ENCODE measurements at regions not wholly inside any gene's neighbourhood (a gene's known extent, or its start where the extent isn't known, plus 50 kb on each side); places are given as distances from the start of the nearest gene placed in this dataset.
A peak's percentile ranks its signal among the peaks of the same experiment; 100 is the strongest.

DNA sequence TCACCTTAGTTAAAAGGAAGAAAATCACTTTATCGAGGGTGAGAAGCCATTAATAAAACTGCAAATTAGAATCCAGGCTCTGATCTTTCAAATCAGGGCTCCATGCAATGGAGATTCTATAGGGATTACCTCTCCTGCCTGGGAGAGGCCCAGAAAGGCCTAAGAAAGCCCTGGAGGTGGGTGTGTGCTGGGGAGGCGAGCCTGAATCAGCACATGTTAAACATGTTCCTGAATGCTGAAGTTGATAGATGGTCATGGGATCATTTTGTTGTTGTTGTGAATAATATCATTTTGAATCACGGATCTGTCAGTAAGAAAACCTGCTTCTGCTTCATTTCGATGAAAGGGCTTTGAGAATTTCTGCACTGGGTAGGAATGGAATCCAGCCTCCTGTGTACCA, 254.3 kb downstream of the ACKR3 start:
- H3K4me1 ChIP-seq (ENCODE audit: control insufficient read depth in 3 of 3, insufficient read depth in 2 of 3, low read depth in 1 of 3, low read length in 2 of 3): peaks cover 8 to 37% (median 13%) of the 10 kb centered on the region in 3 donors
- FAIRE-seq: no peak

DNA sequence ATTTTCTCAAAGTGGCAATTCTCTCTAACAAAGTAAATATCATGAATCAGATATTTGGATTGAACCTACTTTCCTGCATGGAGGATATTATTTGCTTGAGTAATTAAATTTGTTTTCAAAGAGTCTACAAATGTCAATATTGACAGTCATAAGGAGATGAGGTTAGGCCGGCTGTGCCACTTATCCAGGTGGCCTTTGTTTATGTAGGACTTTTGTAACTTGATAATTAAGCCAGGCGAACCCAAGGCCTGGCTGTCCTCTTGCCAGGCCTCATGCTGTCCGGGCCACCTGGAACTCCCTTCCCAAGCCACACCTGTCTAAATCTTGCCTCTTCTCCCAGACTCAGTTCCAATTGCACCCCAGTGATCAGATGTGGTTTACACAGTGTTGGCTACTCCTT, 255.2 kb downstream of the ACKR3 start:
- WGBS, 3 donors: 20 to 66% (median 39%) methylated on average over 3 of the region's 3 CpGs
- peaks cover 8 to 41% (median 13%) of the 10 kb centered on the region in 3 donors for H3K4me1 ChIP-seq (ENCODE audit: control insufficient read depth in 3 of 3, insufficient read depth in 2 of 3, low read depth in 1 of 3, low read length in 2 of 3)

More for the DNA sequence above, 254.3 kb downstream of the ACKR3 start:
- H3K27me3 ChIP-seq (ENCODE audit: control insufficient read depth in 3 of 3, insufficient read depth in 3 of 3, low read length in 3 of 3): no peaks in the 10 kb centered on the region
- no peak overlapping the region for H3K4me3 ChIP-seq (ENCODE audit: low read depth in 1 of 3, low read length in 3 of 3)
- DNase-seq: peak in 1 of 2 donors; percentile 47
- no peaks in the 10 kb centered on the region for H3K36me3 ChIP-seq (ENCODE audit: control insufficient read depth in 3 of 3, insufficient read depth in 2 of 3, low read depth in 1 of 3, low read length in 3 of 3)
- peaks cover 0 to 15% of the 10 kb centered on the region in 2 donors for H3K9me3 ChIP-seq (ENCODE audit: control insufficient read depth in 2 of 2, insufficient read depth in 1 of 2, low read depth in 1 of 2, low read length in 1 of 2)
- WGBS, 3 donors: 45 to 69% (median 61%) methylated on average over 4 of the region's 4 CpGs
- H3K27ac ChIP-seq (ENCODE audit: low read depth in 1 of 3, low read length in 2 of 3): peak overlapping the region in 1 of 3 donors; percentile 76

DNA sequence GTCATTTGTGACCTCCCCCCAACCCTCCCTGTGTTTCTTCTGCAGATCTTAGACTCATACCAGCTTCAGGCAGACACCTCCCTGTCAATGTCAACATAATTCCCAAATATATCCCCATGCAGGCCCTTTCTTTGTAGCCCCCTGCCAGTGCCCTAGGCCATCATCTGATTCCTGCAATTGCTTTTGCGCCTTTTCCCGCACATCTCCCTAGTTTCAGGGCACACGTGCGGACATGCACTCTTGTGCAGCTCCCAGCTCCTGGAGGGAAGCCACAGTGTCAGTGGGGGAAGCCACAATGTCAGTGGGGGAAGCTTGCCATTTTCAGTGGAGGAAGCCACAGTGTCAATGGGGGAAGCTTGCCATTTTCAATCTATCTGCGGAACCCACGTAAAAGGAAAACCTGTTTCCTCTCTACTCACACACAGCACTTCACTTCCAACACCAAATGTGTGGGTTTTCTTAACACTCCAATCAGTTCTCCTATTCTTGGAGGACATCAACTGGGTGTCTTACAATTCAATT, 256.4 kb downstream of the ACKR3 start:
- Histone ChIP-seq H3K36me3 (ENCODE audit: control insufficient read depth in 3 of 3, insufficient read depth in 2 of 3, low read depth in 1 of 3, low read length in 3 of 3) (no peaks in the 10 kb centered on the region), H3K4me3 (ENCODE audit: low read depth in 1 of 3, low read length in 3 of 3) (no peak overlapping the region), H3K4me1 (ENCODE audit: control insufficient read depth in 3 of 3, insufficient read depth in 2 of 3, low read depth in 1 of 3, low read length in 2 of 3) (peaks cover 8 to 41% (median 13%) of the 10 kb centered on the region in 3 donors), H3K9me3 (ENCODE audit: control insufficient read depth in 2 of 2, insufficient read depth in 1 of 2, low read depth in 1 of 2, low read length in 1 of 2) (peaks cover 0 to 15% of the 10 kb centered on the region in 2 donors), H3K27ac (ENCODE audit: low read depth in 1 of 3, low read length in 2 of 3) (no peak overlapping the region), H3K27me3 (ENCODE audit: control insufficient read depth in 3 of 3, insufficient read depth in 3 of 3, low read length in 3 of 3) (no peaks in the 10 kb centered on the region)
- FAIRE-seq (no peak), DNase-seq (no peak)
- WGBS, 3 donors: 76 to 91% (median 80%) methylated on average over 6 of the region's 6 CpGs

More for the DNA sequence above, 255.2 kb downstream of the ACKR3 start:
- Histone ChIP-seq H3K27ac (ENCODE audit: low read depth in 1 of 3, low read length in 2 of 3) (peak overlapping the region in 1 of 3 donors; percentile 8), H3K27me3 (ENCODE audit: control insufficient read depth in 3 of 3, insufficient read depth in 3 of 3, low read length in 3 of 3) (no peaks in the 10 kb centered on the region), H3K9me3 (ENCODE audit: control insufficient read depth in 2 of 2, insufficient read depth in 1 of 2, low read depth in 1 of 2, low read length in 1 of 2) (peaks cover 0 to 15% of the 10 kb centered on the region in 2 donors), H3K4me3 (ENCODE audit: low read depth in 1 of 3, low read length in 3 of 3) (no peak overlapping the region), H3K36me3 (ENCODE audit: control insufficient read depth in 3 of 3, insufficient read depth in 2 of 3, low read depth in 1 of 3, low read length in 3 of 3) (no peaks in the 10 kb centered on the region)
- FAIRE-seq (no peak), DNase-seq (peak; percentile 44 to 62)

DNA sequence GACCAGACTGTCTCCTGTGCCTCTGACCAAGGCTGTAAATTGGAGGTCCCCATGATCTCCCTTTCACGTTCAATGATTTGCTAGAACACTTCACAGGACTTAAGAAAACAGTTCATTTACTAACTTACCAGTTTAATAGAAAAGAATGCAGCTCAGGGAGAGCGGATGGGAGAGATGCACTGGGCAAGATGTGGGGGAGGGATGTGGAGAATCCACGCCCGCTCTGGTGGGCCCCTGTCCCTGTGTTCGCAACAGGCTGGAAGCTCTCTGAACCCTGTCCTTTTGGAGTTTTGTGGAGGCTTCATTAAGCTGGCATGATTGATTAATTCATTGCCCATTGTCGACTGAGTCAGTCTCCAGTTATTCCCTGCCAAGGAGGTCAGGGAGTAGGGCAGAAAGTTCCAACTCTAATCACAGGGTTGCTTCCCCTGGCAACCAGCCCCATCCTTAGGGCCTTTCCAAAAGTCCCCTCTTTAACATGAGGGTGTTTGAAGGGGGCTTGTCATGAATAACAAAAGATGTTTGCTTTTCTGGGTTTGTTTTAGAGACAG, 257.1 kb downstream of the ACKR3 start:
- no peak overlapping the region for H3K4me3 ChIP-seq (ENCODE audit: low read depth in 1 of 3, low read length in 3 of 3)
- no peak overlapping the region for H3K27ac ChIP-seq (ENCODE audit: low read depth in 1 of 3, low read length in 2 of 3)
- FAIRE-seq: no peak
- peak in 1 of 2 donors; percentile 60 for DNase-seq
- H3K4me1 ChIP-seq (ENCODE audit: control insufficient read depth in 3 of 3, insufficient read depth in 2 of 3, low read depth in 1 of 3, low read length in 2 of 3): peaks cover 8 to 41% (median 13%) of the 10 kb centered on the region in 3 donors
- no peaks in the 10 kb centered on the region for H3K27me3 ChIP-seq (ENCODE audit: control insufficient read depth in 3 of 3, insufficient read depth in 3 of 3, low read length in 3 of 3)
- peaks cover 0 to 9% of the 10 kb centered on the region in 2 donors for H3K9me3 ChIP-seq (ENCODE audit: control insufficient read depth in 2 of 2, insufficient read depth in 1 of 2, low read depth in 1 of 2, low read length in 1 of 2)
- 53 to 71% (median 58%) methylated on average over 6 of the region's 6 CpGs for WGBS, 3 donors
- H3K36me3 ChIP-seq (ENCODE audit: control insufficient read depth in 3 of 3, insufficient read depth in 2 of 3, low read depth in 1 of 3, low read length in 3 of 3): no peaks in the 10 kb centered on the region

DNA sequence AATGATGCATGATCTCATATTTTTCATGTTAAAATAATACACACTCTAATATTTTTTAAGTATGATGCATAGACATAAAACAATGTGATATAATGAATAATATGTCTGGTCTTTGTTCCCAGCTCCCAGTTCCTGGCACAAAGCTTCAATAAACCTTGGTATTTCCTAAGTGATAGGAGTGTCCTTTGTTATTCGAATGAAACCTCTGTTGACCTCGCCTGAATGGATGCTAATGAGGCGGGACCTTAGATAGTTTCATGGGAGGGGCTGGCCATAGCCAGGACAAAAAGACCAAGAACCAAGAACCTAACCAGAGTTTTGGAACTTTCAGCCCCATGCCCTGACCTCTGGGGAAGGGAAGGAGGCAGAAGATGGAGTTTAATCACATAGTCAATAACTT, 257.7 kb upstream of the COPS8 start:
- Histone ChIP-seq H3K9me3 (ENCODE audit: control insufficient read depth in 2 of 2, insufficient read depth in 1 of 2, low read depth in 1 of 2, low read length in 1 of 2) (no peaks in the 10 kb centered on the region), H3K27ac (ENCODE audit: low read depth in 1 of 3, low read length in 2 of 3) (peak overlapping the region; percentile 20 to 71 (median 38)), H3K4me3 (ENCODE audit: low read depth in 1 of 3, low read length in 3 of 3) (no peak overlapping the region), H3K36me3 (ENCODE audit: control insufficient read depth in 3 of 3, insufficient read depth in 2 of 3, low read depth in 1 of 3, low read length in 3 of 3) (no peaks in the 10 kb centered on the region), H3K4me1 (ENCODE audit: control insufficient read depth in 3 of 3, insufficient read depth in 2 of 3, low read depth in 1 of 3, low read length in 2 of 3) (peaks cover 8 to 38% (median 13%) of the 10 kb centered on the region in 3 donors), H3K27me3 (ENCODE audit: control insufficient read depth in 3 of 3, insufficient read depth in 3 of 3, low read length in 3 of 3) (no peaks in the 10 kb centered on the region)
- 10 to 53% (median 47%) methylated on average over 3 of the region's 3 CpGs for WGBS, 3 donors
- DNase-seq: peak; percentile 46 to 62
- FAIRE-seq: peak; percentile 62

DNA sequence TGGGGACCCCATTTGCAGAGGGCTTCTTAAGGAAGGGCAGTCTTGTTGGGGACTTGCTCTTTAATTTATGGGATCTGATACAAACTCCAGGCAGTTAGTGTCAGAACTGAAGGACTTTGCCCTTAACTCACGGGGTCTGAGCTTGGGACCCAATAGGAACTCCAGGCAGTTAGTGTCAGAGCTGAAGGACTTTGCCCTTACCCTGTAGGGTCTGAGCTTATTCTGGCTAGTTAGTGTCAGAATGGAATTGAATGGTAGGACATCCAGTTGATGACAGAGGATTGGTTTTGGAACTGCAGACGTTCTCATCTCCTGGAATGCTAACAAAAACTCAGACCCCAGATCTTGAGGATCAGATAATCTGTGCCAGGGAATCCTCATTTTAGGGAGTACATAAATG, 256.9 kb upstream of the COPS8 start:
- Histone ChIP-seq H3K27ac (ENCODE audit: low read depth in 1 of 3, low read length in 2 of 3) (peak overlapping the region in 1 of 3 donors; percentile 71), H3K36me3 (ENCODE audit: control insufficient read depth in 3 of 3, insufficient read depth in 2 of 3, low read depth in 1 of 3, low read length in 3 of 3) (no peaks in the 10 kb centered on the region), H3K9me3 (ENCODE audit: control insufficient read depth in 2 of 2, insufficient read depth in 1 of 2, low read depth in 1 of 2, low read length in 1 of 2) (no peaks in the 10 kb centered on the region), H3K4me1 (ENCODE audit: control insufficient read depth in 3 of 3, insufficient read depth in 2 of 3, low read depth in 1 of 3, low read length in 2 of 3) (peaks cover 8 to 30% (median 10%) of the 10 kb centered on the region in 3 donors), H3K27me3 (ENCODE audit: control insufficient read depth in 3 of 3, insufficient read depth in 3 of 3, low read length in 3 of 3) (no peaks in the 10 kb centered on the region), H3K4me3 (ENCODE audit: low read depth in 1 of 3, low read length in 3 of 3) (no peak overlapping the region)
- DNase-seq: peak; percentile 61 to 93
- FAIRE-seq: no peak
- WGBS, 3 donors: 6 to 57% (median 20%) methylated on average over 2 of the region's 2 CpGs

DNA sequence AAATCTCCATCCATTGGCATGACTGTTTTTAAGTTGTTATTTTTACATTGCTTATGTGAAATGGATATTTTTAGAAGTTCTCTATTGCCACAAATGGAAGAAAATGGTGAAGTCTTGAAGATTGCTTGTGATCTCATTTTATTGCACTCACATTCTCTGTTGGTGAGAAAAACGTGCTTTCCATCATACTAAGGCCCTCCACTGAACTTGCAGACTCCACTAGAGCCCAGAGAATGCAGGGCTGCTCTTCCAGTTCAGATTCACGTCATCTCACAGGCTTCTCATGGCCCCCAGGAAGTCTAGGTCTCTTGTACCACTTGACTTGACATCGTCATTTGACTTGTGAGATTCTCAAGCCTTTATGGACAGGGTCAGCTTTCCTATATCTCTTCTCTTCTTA, 254.8 kb upstream of the COPS8 start:
- Histone ChIP-seq H3K27me3 (ENCODE audit: control insufficient read depth in 3 of 3, insufficient read depth in 3 of 3, low read length in 3 of 3) (no peaks in the 10 kb centered on the region), H3K9me3 (ENCODE audit: control insufficient read depth in 2 of 2, insufficient read depth in 1 of 2, low read depth in 1 of 2, low read length in 1 of 2) (peaks cover 0 to 9% of the 10 kb centered on the region in 2 donors), H3K27ac (ENCODE audit: low read depth in 1 of 3, low read length in 2 of 3) (peak overlapping the region in 1 of 3 donors; percentile 14), H3K4me3 (ENCODE audit: low read depth in 1 of 3, low read length in 3 of 3) (no peak overlapping the region), H3K36me3 (ENCODE audit: control insufficient read depth in 3 of 3, insufficient read depth in 2 of 3, low read depth in 1 of 3, low read length in 3 of 3) (no peaks in the 10 kb centered on the region), H3K4me1 (ENCODE audit: control insufficient read depth in 3 of 3, insufficient read depth in 2 of 3, low read depth in 1 of 3, low read length in 2 of 3) (peaks cover 5 to 23% (median 6%) of the 10 kb centered on the region in 3 donors)
- FAIRE-seq (no peak), DNase-seq (no peak)
- 62 to 75% (median 67%) methylated on average over 3 of the region's 3 CpGs for WGBS, 3 donors

DNA sequence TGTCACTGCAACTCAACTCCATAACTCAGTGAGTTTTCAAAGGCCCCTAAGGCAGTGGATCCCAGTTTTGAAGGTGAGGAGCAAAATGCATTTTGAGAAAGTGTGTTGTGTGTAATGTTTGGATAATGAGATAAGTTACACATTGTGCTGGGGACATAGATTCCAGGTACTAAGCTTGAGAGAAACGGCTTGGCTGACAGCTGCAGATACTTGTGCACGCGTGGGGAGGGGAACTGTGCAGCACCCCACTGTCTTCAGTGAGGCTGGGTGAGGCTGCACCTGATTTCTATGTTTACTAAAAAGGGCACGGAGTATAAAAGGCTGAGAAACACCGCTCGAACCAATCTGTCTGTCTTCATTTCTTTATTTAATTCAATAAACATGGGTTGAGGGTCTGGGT, 254.0 kb upstream of the COPS8 start:
- Histone ChIP-seq H3K4me1 (ENCODE audit: control insufficient read depth in 3 of 3, insufficient read depth in 2 of 3, low read depth in 1 of 3, low read length in 2 of 3) (peaks cover 4 to 29% (median 6%) of the 10 kb centered on the region in 3 donors), H3K27ac (ENCODE audit: low read depth in 1 of 3, low read length in 2 of 3) (peak overlapping the region in 1 of 3 donors; percentile 14), H3K27me3 (ENCODE audit: control insufficient read depth in 3 of 3, insufficient read depth in 3 of 3, low read length in 3 of 3) (no peaks in the 10 kb centered on the region), H3K9me3 (ENCODE audit: control insufficient read depth in 2 of 2, insufficient read depth in 1 of 2, low read depth in 1 of 2, low read length in 1 of 2) (peaks cover 0 to 9% of the 10 kb centered on the region in 2 donors), H3K36me3 (ENCODE audit: control insufficient read depth in 3 of 3, insufficient read depth in 2 of 3, low read depth in 1 of 3, low read length in 3 of 3) (no peaks in the 10 kb centered on the region), H3K4me3 (ENCODE audit: low read depth in 1 of 3, low read length in 3 of 3) (no peak overlapping the region)
- FAIRE-seq: no peak
- DNase-seq: no peak
- WGBS, 3 donors: 67 to 70% (median 67%) methylated on average over 6 of the region's 6 CpGs

All from small intestine (tissue), 7 donors.